Activated naive CD8-positive, alpha-beta T cell treated with anti-CD3 and anti-CD28 coated beads, Interleukin-2, amount 50 U/mL, for 24 hours (primary cell): ENCODE measurements at regions not wholly inside any gene's neighbourhood (a gene's known extent, or its start where the extent isn't known, plus 50 kb on each side); places are given as distances from the start of the nearest gene placed in this dataset.

Experiments
- ATAC-seq: fragments of 150-1000 bp; cut with Tn5 transposase; one replicate; pipeline ENCODE4 v1.10.0; 2021
- DNase-seq: peaks from one replicate; pipeline ENCODE4 v3.0.0; 2021
- H3K27ac Mint-ChIP-seq: one replicate; pipeline ENCODE4 v1.8.0; 2021; ENCODE audit warnings: mild to moderate bottlenecking, mixed read lengths
- H3K27me3 Mint-ChIP-seq: one replicate; pipeline ENCODE4 v1.8.0; 2021; ENCODE audit warnings: mixed read lengths
- H3K36me3 Mint-ChIP-seq: one replicate; pipeline ENCODE4 v1.8.0; 2021; ENCODE audit warnings: low read depth, mixed read lengths
- H3K4me1 Mint-ChIP-seq: one replicate; pipeline ENCODE4 v1.8.0; 2021; ENCODE audit warnings: mixed read lengths
- H3K4me3 Mint-ChIP-seq: one replicate; pipeline ENCODE4 v1.8.0; 2021; ENCODE audit warnings: mild to moderate bottlenecking, moderate library complexity, mixed read lengths
- H3K9me3 Mint-ChIP-seq: one replicate; pipeline ENCODE4 v1.8.0; 2021; ENCODE audit warnings: mixed read lengths

- H3K9me3 Mint-ChIP-seq: no peaks in the 10 kb centered on the region
- no peak overlapping the region for H3K4me3 Mint-ChIP-seq
- no peaks in the 10 kb centered on the region for H3K36me3 Mint-ChIP-seq
- peaks cover 2% of the 10 kb centered on the region for H3K4me1 Mint-ChIP-seq
- DNase-seq (no peak), ATAC-seq (no peak)
- H3K27me3 Mint-ChIP-seq: peaks cover 13% of the 10 kb centered on the region
- no peak overlapping the region for H3K27ac Mint-ChIP-seq
Observed at GRCh38 chr10:4719036-4719435, 107.0 kb upstream of the AKR1E2 start.

- DNase-seq (no peak), ATAC-seq (no peak)
- H3K36me3 Mint-ChIP-seq: no peaks in the 10 kb centered on the region
- H3K27me3 Mint-ChIP-seq: peaks cover 13% of the 10 kb centered on the region
- peaks cover 2% of the 10 kb centered on the region for H3K4me1 Mint-ChIP-seq
- no peak overlapping the region for H3K27ac Mint-ChIP-seq
- H3K9me3 Mint-ChIP-seq: no peaks in the 10 kb centered on the region
- H3K4me3 Mint-ChIP-seq: no peak overlapping the region
Observed at GRCh38 chr10:4718544-4718943, 107.5 kb upstream of the AKR1E2 start.

- H3K9me3 Mint-ChIP-seq: no peaks in the 10 kb centered on the region
- no peak for DNase-seq
- peaks cover 2% of the 10 kb centered on the region for H3K4me1 Mint-ChIP-seq
- no peaks in the 10 kb centered on the region for H3K36me3 Mint-ChIP-seq
- no peak overlapping the region for H3K27ac Mint-ChIP-seq
- no peak for ATAC-seq
- no peak overlapping the region for H3K4me3 Mint-ChIP-seq
- H3K27me3 Mint-ChIP-seq: peaks cover 13% of the 10 kb centered on the region
Observed at GRCh38 chr10:4717670-4718069, 108.3 kb upstream of the AKR1E2 start.

GRCh38 chr10:4710858-4711257, 115.1 kb upstream of the AKR1E2 start:
- Mint-ChIP-seq H3K4me1 (no peaks in the 10 kb centered on the region), H3K4me3 (no peak overlapping the region)

GRCh38 chr10:4708123-4708759, 117.8 kb upstream of the AKR1E2 start:
- DNase-seq (peak; percentile 20), ATAC-seq (no peak)
- no peak overlapping the region for H3K4me3 Mint-ChIP-seq
- H3K27ac Mint-ChIP-seq: no peak overlapping the region
- H3K27me3 Mint-ChIP-seq: peaks cover 25% of the 10 kb centered on the region
- H3K4me1 Mint-ChIP-seq: no peaks in the 10 kb centered on the region
- no peaks in the 10 kb centered on the region for H3K36me3 Mint-ChIP-seq
- no peaks in the 10 kb centered on the region for H3K9me3 Mint-ChIP-seq

More at GRCh38 chr10:4710858-4711257, 115.1 kb upstream of the AKR1E2 start:
- DNase-seq: no peak
- ATAC-seq: no peak
- Mint-ChIP-seq H3K27me3 (peaks cover 25% of the 10 kb centered on the region), H3K9me3 (no peaks in the 10 kb centered on the region), H3K36me3 (no peaks in the 10 kb centered on the region), H3K27ac (no peak overlapping the region)

- ATAC-seq (no peak), DNase-seq (no peak)
- Mint-ChIP-seq H3K4me1 (no peaks in the 10 kb centered on the region), H3K4me3 (no peak overlapping the region), H3K27ac (no peak overlapping the region), H3K9me3 (no peaks in the 10 kb centered on the region), H3K27me3 (peaks cover 27% of the 10 kb centered on the region), H3K36me3 (no peaks in the 10 kb centered on the region)
Observed at GRCh38 chr10:4707221-4707620, 118.8 kb upstream of the AKR1E2 start.

GRCh38 chr10:4704034-4704545, 121.9 kb upstream of the AKR1E2 start:
- no peak for DNase-seq
- ATAC-seq: no peak
- Mint-ChIP-seq H3K27me3 (peaks cover 31% of the 10 kb centered on the region), H3K4me3 (no peak overlapping the region), H3K36me3 (no peaks in the 10 kb centered on the region), H3K9me3 (no peaks in the 10 kb centered on the region), H3K27ac (no peak overlapping the region), H3K4me1 (no peaks in the 10 kb centered on the region)

- H3K27ac Mint-ChIP-seq: no peak overlapping the region
- DNase-seq (no peak), ATAC-seq (no peak)
- peaks cover 19% of the 10 kb centered on the region for H3K27me3 Mint-ChIP-seq
- H3K36me3 Mint-ChIP-seq: no peaks in the 10 kb centered on the region
- H3K9me3 Mint-ChIP-seq: no peaks in the 10 kb centered on the region
- H3K4me1 Mint-ChIP-seq: no peaks in the 10 kb centered on the region
- H3K4me3 Mint-ChIP-seq: no peak overlapping the region
Observed at GRCh38 chr10:4701016-4701415, 125.0 kb upstream of the AKR1E2 start.

- Mint-ChIP-seq H3K36me3 (no peaks in the 10 kb centered on the region), H3K9me3 (no peaks in the 10 kb centered on the region), H3K27me3 (peaks cover 17% of the 10 kb centered on the region), H3K4me1 (no peaks in the 10 kb centered on the region), H3K27ac (no peak overlapping the region), H3K4me3 (no peak overlapping the region)
- DNase-seq (no peak), ATAC-seq (no peak)
Observed at GRCh38 chr10:4699950-4700730, 125.9 kb upstream of the AKR1E2 start.

- Mint-ChIP-seq H3K36me3 (no peaks in the 10 kb centered on the region), H3K9me3 (no peaks in the 10 kb centered on the region), H3K4me3 (no peak overlapping the region), H3K27ac (no peak overlapping the region), H3K4me1 (no peaks in the 10 kb centered on the region), H3K27me3 (peaks cover 20% of the 10 kb centered on the region)
- DNase-seq (no peak), ATAC-seq (no peak)
Observed at GRCh38 chr10:4698075-4698474, 127.9 kb upstream of the AKR1E2 start.

GRCh38 chr10:4696186-4696585, 129.8 kb upstream of the AKR1E2 start:
- H3K4me3 Mint-ChIP-seq: no peak overlapping the region
- no peaks in the 10 kb centered on the region for H3K36me3 Mint-ChIP-seq
- no peaks in the 10 kb centered on the region for H3K4me1 Mint-ChIP-seq
- no peak for ATAC-seq
- no peak for DNase-seq
- peaks cover 17% of the 10 kb centered on the region for H3K27me3 Mint-ChIP-seq
- no peak overlapping the region for H3K27ac Mint-ChIP-seq
- H3K9me3 Mint-ChIP-seq: no peaks in the 10 kb centered on the region

- no peak for ATAC-seq
- no peak overlapping the region for H3K4me3 Mint-ChIP-seq
- peaks cover 14% of the 10 kb centered on the region for H3K27me3 Mint-ChIP-seq
- no peak for DNase-seq
- H3K9me3 Mint-ChIP-seq: no peaks in the 10 kb centered on the region
- no peaks in the 10 kb centered on the region for H3K36me3 Mint-ChIP-seq
- H3K4me1 Mint-ChIP-seq: no peaks in the 10 kb centered on the region
- no peak overlapping the region for H3K27ac Mint-ChIP-seq
Observed at GRCh38 chr10:4693967-4694366, 132.0 kb upstream of the AKR1E2 start.

GRCh38 chr10:4692206-4692605, 133.8 kb upstream of the AKR1E2 start:
- ATAC-seq (no peak), DNase-seq (no peak)
- H3K27me3 Mint-ChIP-seq: peaks cover 9% of the 10 kb centered on the region
- H3K4me3 Mint-ChIP-seq: no peak overlapping the region
- no peaks in the 10 kb centered on the region for H3K36me3 Mint-ChIP-seq
- no peak overlapping the region for H3K27ac Mint-ChIP-seq
- peaks cover 14% of the 10 kb centered on the region for H3K4me1 Mint-ChIP-seq
- H3K9me3 Mint-ChIP-seq: no peaks in the 10 kb centered on the region

GRCh38 chr10:4691776-4692175, 134.2 kb upstream of the AKR1E2 start:
- Mint-ChIP-seq H3K9me3 (no peaks in the 10 kb centered on the region), H3K4me1 (peaks cover 18% of the 10 kb centered on the region), H3K27ac (no peak overlapping the region), H3K27me3 (peaks cover 9% of the 10 kb centered on the region), H3K4me3 (no peak overlapping the region), H3K36me3 (no peaks in the 10 kb centered on the region)
- ATAC-seq (no peak), DNase-seq (no peak)

- H3K36me3 Mint-ChIP-seq: no peaks in the 10 kb centered on the region
- no peaks in the 10 kb centered on the region for H3K9me3 Mint-ChIP-seq
- H3K4me3 Mint-ChIP-seq: no peak overlapping the region
- DNase-seq (no peak), ATAC-seq (no peak)
- peaks cover 9% of the 10 kb centered on the region for H3K27me3 Mint-ChIP-seq
- H3K4me1 Mint-ChIP-seq: peaks cover 23% of the 10 kb centered on the region
- no peak overlapping the region for H3K27ac Mint-ChIP-seq
Observed at GRCh38 chr10:4691301-4691700, 134.7 kb upstream of the AKR1E2 start.
